ENCODE measurements at regions not wholly inside any gene's neighbourhood (a gene's known extent, or its start where the extent isn't known, plus 50 kb on each side); places are given as distances from the start of the nearest gene placed in this dataset.

DNA sequence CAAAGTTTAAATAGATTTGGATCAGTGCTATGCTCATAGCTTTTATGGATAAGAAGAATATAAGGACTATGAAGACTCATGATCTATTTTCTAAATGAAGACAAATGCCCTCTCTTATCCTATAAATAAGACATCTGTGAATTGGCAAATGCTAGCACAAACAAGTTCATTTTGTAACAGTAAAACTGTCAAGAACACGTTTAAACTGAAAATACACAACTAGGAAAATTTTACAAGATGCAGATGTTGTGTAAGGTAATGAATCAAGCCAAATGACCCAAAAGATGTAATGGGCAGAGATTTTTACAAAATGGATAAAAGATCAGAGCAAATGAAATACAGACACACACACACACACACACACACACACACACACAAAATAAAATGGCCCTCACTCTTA lies 180.5 kb downstream of the MOXD1 start:
- Histone ChIP-seq H2AFZ (replicated peaks; ENCODE audit: low read length, poor library complexity) (no peak overlapping the region), H4K91ac (ENCODE audit: insufficient read depth, low read depth, low read length) (no peak overlapping the region), H3K4me1 (ENCODE audit: control insufficient read depth, insufficient read depth, low read length) (no peaks in the 10 kb centered on the region; the same call in 1 of the 2 replicates), H3K23ac (ENCODE audit: low read depth, low read length) (no peak overlapping the region), H3K27ac (ENCODE audit: insufficient read depth, low read length) (no peak overlapping the region), H3K79me1 (ENCODE audit: low read depth in 1 of 2, low read length in 2 of 2) (no peaks in the 10 kb centered on the region), H2BK20ac (ENCODE audit: low read depth, low read length) (no peak overlapping the region), H2BK120ac (ENCODE audit: low read depth, low read length) (no peak overlapping the region), H4K8ac (ENCODE audit: low read depth in 2 of 2, low read length in 2 of 2) (no peak overlapping the region), H3K56ac (ENCODE audit: extremely low read depth, insufficient read depth, low read length) (no peak overlapping the region), H3K18ac (ENCODE audit: low read depth, low read length) (no peak overlapping the region), H4K5ac (ENCODE audit: low read depth, low read length) (no peak overlapping the region), H3K14ac (replicated peaks; ENCODE audit: low read depth, low read length) (no peak overlapping the region), H2BK15ac (ENCODE audit: low read depth, low read length) (no peak overlapping the region), H2AK9ac (replicated peaks; ENCODE audit: low read depth, low read length, poor library complexity) (no peak overlapping the region), H3K9me3 (ENCODE audit: control insufficient read depth, insufficient read depth, low read length) (peaks cover 8% of the 10 kb centered on the region), H2AK5ac (ENCODE audit: low read depth, low read length) (no peak overlapping the region), H3K4me3 (ENCODE audit: insufficient read depth, low read depth, low read length) (no peak overlapping the region), H3K9ac (ENCODE audit: low read depth, low read length) (no peak overlapping the region), H3K27me3 (ENCODE audit: control insufficient read depth, insufficient read depth, low read length) (no peaks in the 10 kb centered on the region; the same call in 1 of the 2 replicates), H3K4me2 (ENCODE audit: low read depth, low read length) (no peak overlapping the region), H3K4ac (ENCODE audit: low read depth, low read length) (no peak overlapping the region), H3K36me3 (ENCODE audit: control insufficient read depth, insufficient read depth, low read length) (no peaks in the 10 kb centered on the region), H4K20me1 (ENCODE audit: insufficient read depth, low read length) (no peaks in the 10 kb centered on the region), H2BK5ac (ENCODE audit: low read depth, low read length, poor library complexity, severe bottlenecking) (no peak overlapping the region), H3K9me1 (ENCODE audit: insufficient read depth, low read length) (no peaks in the 10 kb centered on the region)
- intact Hi-C loops (cut with micrococcal nuclease) (no loop called here), dilution Hi-C loops (cut with HindIII; ENCODE audit: low sequenced_read_pairs, unreplicated experiment) (no loop called here), in situ Hi-C loops (cut with MboI; ENCODE audit: low sequenced_read_pairs) (no loop called here)
- no TSS peak for BruUV-seq (replicated peaks)
- CTCF ChIA-PET, result interaction anchor here (0.7 kb wide), 1 partner anchor 59 kb away, joined by 4 read pairs; no protein-coding TSS in a partner anchor
- DNase-seq, result no peak
- WGBS, 2 experiments (ENCODE audit: extremely low coverage in 2 of 2, insufficient read length in 1 of 2), result no CpG with 5 or more reads among the region's 1 CpG
- ATAC-seq (ENCODE audit: low read depth), result no peak
- POLR2A ChIA-PET (ENCODE audit: unreplicated experiment), result no interaction called here
- TF ChIP-seq FOS (IDR thresholded peaks at IDR 0.05; ENCODE audit: low read depth, low read length) (no peak), RCOR1 (IDR thresholded peaks at IDR 0.05; ENCODE audit: insufficient replicate concordance, low read length) (no peak), CEBPB (IDR thresholded peaks at IDR 0.05; ENCODE audit: low read depth, low read length) (no peak), SMC3 (IDR thresholded peaks at IDR 0.05; ENCODE audit: low read depth, low read length) (no peak), MAZ (IDR thresholded peaks at IDR 0.05; ENCODE audit: borderline replicate concordance, low read depth, low read length) (no peak), MAFK (IDR thresholded peaks at IDR 0.05; ENCODE audit: low read depth, low read length) (no peak), MXI1 (IDR thresholded peaks at IDR 0.05; ENCODE audit: borderline replicate concordance, low read depth, low read length) (no peak), ELK1 (IDR thresholded peaks at IDR 0.05; ENCODE audit: borderline replicate concordance, low read depth, low read length) (no peak), NFE2L2 (IDR thresholded peaks at IDR 0.05; ENCODE audit: low read depth, low read length) (no peak)
- TF ChIP-seq, protein P1, sequence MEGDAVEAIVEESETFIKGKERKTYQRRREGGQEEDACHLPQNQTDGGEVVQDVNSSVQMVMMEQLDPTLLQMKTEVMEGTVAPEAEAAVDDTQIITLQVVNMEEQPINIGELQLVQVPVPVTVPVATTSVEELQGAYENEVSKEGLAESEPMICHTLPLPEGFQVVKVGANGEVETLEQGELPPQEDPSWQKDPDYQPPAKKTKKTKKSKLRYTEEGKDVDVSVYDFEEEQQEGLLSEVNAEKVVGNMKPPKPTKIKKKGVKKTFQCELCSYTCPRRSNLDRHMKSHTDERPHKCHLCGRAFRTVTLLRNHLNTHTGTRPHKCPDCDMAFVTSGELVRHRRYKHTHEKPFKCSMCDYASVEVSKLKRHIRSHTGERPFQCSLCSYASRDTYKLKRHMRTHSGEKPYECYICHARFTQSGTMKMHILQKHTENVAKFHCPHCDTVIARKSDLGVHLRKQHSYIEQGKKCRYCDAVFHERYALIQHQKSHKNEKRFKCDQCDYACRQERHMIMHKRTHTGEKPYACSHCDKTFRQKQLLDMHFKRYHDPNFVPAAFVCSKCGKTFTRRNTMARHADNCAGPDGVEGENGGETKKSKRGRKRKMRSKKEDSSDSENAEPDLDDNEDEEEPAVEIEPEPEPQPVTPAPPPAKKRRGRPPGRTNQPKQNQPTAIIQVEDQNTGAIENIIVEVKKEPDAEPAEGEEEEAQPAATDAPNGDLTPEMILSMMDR (conservative IDR thresholded peaks at IDR 0.05; ENCODE audit: low read depth, low read length), result no peak
- TF ChIP-seq, protein P2, sequence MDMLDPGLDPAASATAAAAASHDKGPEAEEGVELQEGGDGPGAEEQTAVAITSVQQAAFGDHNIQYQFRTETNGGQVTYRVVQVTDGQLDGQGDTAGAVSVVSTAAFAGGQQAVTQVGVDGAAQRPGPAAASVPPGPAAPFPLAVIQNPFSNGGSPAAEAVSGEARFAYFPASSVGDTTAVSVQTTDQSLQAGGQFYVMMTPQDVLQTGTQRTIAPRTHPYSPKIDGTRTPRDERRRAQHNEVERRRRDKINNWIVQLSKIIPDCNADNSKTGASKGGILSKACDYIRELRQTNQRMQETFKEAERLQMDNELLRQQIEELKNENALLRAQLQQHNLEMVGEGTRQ (IDR thresholded peaks at IDR 0.05; ENCODE audit: low read depth, low read length), result no peak

Data from IMR-90 (cell line).